Spleen (tissue), 11 donors: ENCODE measurements at regions not wholly inside any gene's neighbourhood (a gene's known extent, or its start where the extent isn't known, plus 50 kb on each side); places are given as distances from the start of the nearest gene placed in this dataset.

ENCODE experiments used
- DNase-seq: peaks from one replicate; pipeline ENCODE4 v3.0.0-alpha.2; 2020
- H3K27ac ChIP-seq, 8 donors: fragments of 200-600 bp; sonication (generic) in 7 of 8; 1 replicate in 4 of 8; 2 replicates in 4 of 8; pipeline versions ENCODE4 v1.5.0 to v1.8.0; 2016 to 2021; ENCODE audit warnings: inconsistent platforms in 4 of 8, mild to moderate bottlenecking in 4 of 8, moderate library complexity in 1 of 8
- H3K27me3 ChIP-seq, 7 donors: fragments of 200-600 bp; sonication (generic) in 6 of 7; replicated peaks in 1 of 7; 1 replicate in 4 of 7; 2 replicates in 3 of 7; pipeline versions ENCODE4 v1.5.0 to v1.8.0; 2016 to 2021; ENCODE audit warnings: inconsistent platforms in 3 of 7, mild to moderate bottlenecking in 1 of 7
- H3K36me3 ChIP-seq, 6 donors: fragments of 200-600 bp; sonication (generic) in 5 of 6; 1 replicate in 4 of 6; 2 replicates in 2 of 6; pipeline versions ENCODE4 v1.5.0 to v1.8.0; 2016 to 2021; ENCODE audit warnings: inconsistent platforms in 2 of 6
- H3K4me1 ChIP-seq, 6 donors: fragments of 200-600 bp; sonication (generic) in 5 of 6; 1 replicate in 3 of 6; 2 replicates in 3 of 6; pipeline versions ENCODE4 v1.5.0 to v1.8.0; 2016 to 2021; ENCODE audit warnings: inconsistent platforms in 3 of 6
- H3K4me3 ChIP-seq, 8 donors: fragments of 200-600 bp; sonication (generic) in 7 of 8; 1 replicate in 4 of 8; 2 replicates in 4 of 8; pipeline versions ENCODE4 v1.5.0 to v1.8.0; 2016 to 2021; ENCODE audit warnings: inconsistent platforms in 4 of 8, mild to moderate bottlenecking in 4 of 8, moderate library complexity in 2 of 8
- H3K9me3 ChIP-seq, 8 donors: fragments of 200-600 bp; sonication (generic) in 7 of 8; 1 replicate in 4 of 8; 2 replicates in 4 of 8; pipeline versions ENCODE4 v1.5.0 to v1.8.0; 2016 to 2021; ENCODE audit warnings: inconsistent platforms in 4 of 8
- CTCF ChIP-seq, 11 experiments: fragments of 200-600 bp in 7 of 11; fragments of 450-650 bp in 4 of 11; sonication (generic) in 4 of 11; IDR thresholded peaks in 8 of 11; conservative IDR thresholded peaks in 3 of 11; 1 replicate in 7 of 11; 2 replicates in 4 of 11; pipeline versions ENCODE4 v1.4.0 to v1.8.0; 2016 to 2021; ENCODE audit warnings: antibody characterized with exemption in 11 of 11, inconsistent platforms in 4 of 11, mild to moderate bottlenecking in 1 of 11
- POLR2A ChIP-seq, 3 donors: fragments of 450-650 bp; IDR thresholded peaks; one replicate each; pipeline ENCODE4 v1.5.1; 2017; ENCODE audit warnings: antibody characterized with exemption in 3 of 3, mild to moderate bottlenecking in 1 of 3
- POLR2AphosphoS5 ChIP-seq, 3 donors: sonication (generic); formaldehyde crosslinking; IDR thresholded peaks; one replicate each; pipeline ENCODE4 v1.5.1; 2017; ENCODE audit warnings: antibody characterized with exemption in 3 of 3
- WGBS, 5 donors: extraction: QIAGEN DNeasy Blood & Tissue Kit in 3 of 5; methylation state at CpG; one replicate each; pipeline versions ENCODE4 v1.1.5 to v1.1.7; 2013 to 2018; 5-methylcytosine and 5-hydroxymethylcytosine counted together
- intact Hi-C: fragments of 100-400 bp; cut with DNase I; formaldehyde crosslinking; loops from one replicate; pipeline ENCODE4 v1.15.0; 2023; ENCODE audit warnings: low total_unique reads
- donor health status: healthy with polysubstance abuse.
- donor health status: DM: no; HTN: no; CAD: no; lungs with moderate emphysema.
- donor health status: DM: no; HTN: no; CAD: no.
- donor health status: Bipolar disorder and iron deficiency.
- donor health status: healthy.
- donor health status: DM: no; HTN: no; CAD: no.
- donor health status: DM: yes; HTN: yes; CAD: no.

GRCh38 chr5:52668544-52669185 lies 119.1 kb upstream of the ITGA1 start:
- no peaks in the 10 kb centered on the region for H3K36me3 ChIP-seq
- H3K4me3 ChIP-seq, result no peak overlapping the region
- peaks cover 0 to 15% (median 7%) of the 10 kb centered on the region in 6 donors for H3K4me1 ChIP-seq
- intact Hi-C loops, result loop anchor here (10.0 kb wide), 1 partner anchor 246 kb away; no protein-coding TSS in a partner anchor
- peak; percentile 62 for DNase-seq
- no peaks in the 10 kb centered on the region for H3K9me3 ChIP-seq
- H3K27ac ChIP-seq, result no peak overlapping the region
- no peaks in the 10 kb centered on the region for H3K27me3 ChIP-seq
- 88 to 92% (median 89%) methylated on average over 13 to 20 of the region's 20 CpGs for WGBS, 5 donors
- TF ChIP-seq CTCF (IDR thresholded peaks at IDR 0.05 in 8 of 11, conservative IDR thresholded peaks at IDR 0.05 in 3 of 11) (no peak), POLR2A (IDR thresholded peaks at IDR 0.05) (no peak), POLR2AphosphoS5 (IDR thresholded peaks at IDR 0.05) (no peak)

- H3K4me3 ChIP-seq, result no peak overlapping the region
- no peaks in the 10 kb centered on the region for H3K4me1 ChIP-seq
- intact Hi-C loops, result no loop called here
- WGBS, 5 donors, result 28 to 48% (median 37%) methylated on average over 1 of the region's 1 CpG
- TF ChIP-seq CTCF (IDR thresholded peaks at IDR 0.05 in 8 of 11, conservative IDR thresholded peaks at IDR 0.05 in 3 of 11), result no peak
- no peak for TF ChIP-seq POLR2AphosphoS5 (IDR thresholded peaks at IDR 0.05)
- no peak for TF ChIP-seq POLR2A (IDR thresholded peaks at IDR 0.05)
- no peaks in the 10 kb centered on the region for H3K27me3 ChIP-seq
- no peaks in the 10 kb centered on the region for H3K9me3 ChIP-seq
- no peaks in the 10 kb centered on the region for H3K36me3 ChIP-seq
- no peak overlapping the region for H3K27ac ChIP-seq
- DNase-seq, result no peak
Observed at GRCh38 chr5:52672459-52672858, 115.3 kb upstream of the ITGA1 start.

- DNase-seq, result no peak
- WGBS, 5 donors, result 40 to 69% (median 64%) methylated on average over 3 of the region's 3 CpGs
Observed at GRCh38 chr5:52673495-52673894, 114.2 kb upstream of the ITGA1 start.

More at GRCh38 chr5:52673495-52673894, 114.2 kb upstream of the ITGA1 start:
- Histone ChIP-seq H3K4me1 (no peaks in the 10 kb centered on the region), H3K9me3 (no peaks in the 10 kb centered on the region), H3K4me3 (no peak overlapping the region), H3K27ac (no peak overlapping the region), H3K27me3 (no peaks in the 10 kb centered on the region), H3K36me3 (no peaks in the 10 kb centered on the region)
- intact Hi-C loops, result no loop called here
- TF ChIP-seq POLR2AphosphoS5 (IDR thresholded peaks at IDR 0.05) (no peak), CTCF (IDR thresholded peaks at IDR 0.05 in 8 of 11, conservative IDR thresholded peaks at IDR 0.05 in 3 of 11) (no peak), POLR2A (IDR thresholded peaks at IDR 0.05) (no peak)
